ENCODE measurements at regions not wholly inside any gene's neighbourhood (a gene's known extent, or its start where the extent isn't known, plus 50 kb on each side); places are given as distances from the start of the nearest gene placed in this dataset.

DNA sequence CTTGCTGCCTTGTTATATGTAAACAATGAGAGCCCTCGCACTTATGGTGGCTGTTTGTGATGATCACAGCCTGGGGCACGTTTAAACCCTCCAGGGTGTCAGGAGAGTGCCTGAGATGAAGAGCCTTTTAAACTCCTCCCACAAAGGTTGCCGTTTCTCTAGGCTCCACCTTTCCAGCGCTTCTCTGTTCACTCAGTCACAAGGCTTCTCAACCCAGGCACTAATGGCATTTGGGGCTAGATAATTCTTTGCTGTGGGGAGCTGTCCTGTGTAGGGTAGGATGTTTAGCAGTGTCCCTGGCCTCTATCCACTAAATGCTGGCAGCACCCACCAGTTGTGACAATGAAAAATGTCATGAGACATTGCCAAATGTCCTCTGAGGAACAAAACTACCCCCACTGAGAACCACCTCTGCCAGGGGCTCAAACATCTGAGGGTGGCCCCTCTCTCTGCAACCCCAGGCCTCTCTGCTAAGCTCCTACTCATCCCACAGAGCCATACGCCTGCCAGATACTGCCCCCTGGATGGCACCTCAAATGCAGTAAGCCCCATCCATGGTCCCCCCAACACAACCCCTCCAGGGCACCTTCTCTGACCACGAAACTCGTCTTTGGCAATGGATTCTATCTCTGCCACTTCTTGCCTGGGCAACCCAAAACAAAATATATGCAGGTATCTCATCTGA is 144.3 kb upstream of the ZMIZ1 start:
- no peak overlapping the region for H3K4me3 ChIP-seq (ENCODE audit: low read depth in 1 of 2, low read length in 2 of 2)
- peaks cover 5% of the 10 kb centered on the region for H3K4me1 ChIP-seq (ENCODE audit: insufficient read depth, low read length)
- H3K27me3 ChIP-seq (ENCODE audit: control insufficient read depth in 1 of 2, insufficient read depth in 2 of 2, low read length in 2 of 2), result no peaks in the 10 kb centered on the region
- no peaks in the 10 kb centered on the region for H3K9me3 ChIP-seq (ENCODE audit: low read length)
- H3K9ac ChIP-seq (ENCODE audit: low read length), result no peak overlapping the region
- H3K27ac ChIP-seq (ENCODE audit: low read depth, low read length), result no peak overlapping the region
- no peaks in the 10 kb centered on the region for H3K36me3 ChIP-seq (ENCODE audit: insufficient read depth, low read length)

DNA sequence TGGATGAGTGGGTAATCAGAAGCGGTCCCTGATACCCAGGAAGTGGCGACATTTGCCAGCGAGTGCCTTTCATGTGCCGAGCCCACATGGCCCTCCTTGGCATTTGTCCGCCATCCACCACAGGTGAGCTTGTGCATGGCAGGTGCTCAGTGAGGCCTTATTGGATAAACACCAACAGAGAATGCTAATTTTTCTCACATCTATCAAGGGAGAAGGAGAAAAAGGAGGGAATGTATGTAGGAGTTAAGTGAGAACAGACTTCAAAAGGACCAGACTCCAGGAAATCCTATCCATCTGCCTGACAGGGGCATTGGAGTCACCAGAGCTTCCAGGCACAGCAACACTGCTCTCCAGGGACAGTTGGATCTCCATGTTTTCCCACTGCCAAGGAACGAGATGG is 143.5 kb upstream of the ZMIZ1 start:
- H3K9me3 ChIP-seq (ENCODE audit: low read length), result no peaks in the 10 kb centered on the region
- H3K27ac ChIP-seq (ENCODE audit: low read depth, low read length), result no peak overlapping the region

DNA sequence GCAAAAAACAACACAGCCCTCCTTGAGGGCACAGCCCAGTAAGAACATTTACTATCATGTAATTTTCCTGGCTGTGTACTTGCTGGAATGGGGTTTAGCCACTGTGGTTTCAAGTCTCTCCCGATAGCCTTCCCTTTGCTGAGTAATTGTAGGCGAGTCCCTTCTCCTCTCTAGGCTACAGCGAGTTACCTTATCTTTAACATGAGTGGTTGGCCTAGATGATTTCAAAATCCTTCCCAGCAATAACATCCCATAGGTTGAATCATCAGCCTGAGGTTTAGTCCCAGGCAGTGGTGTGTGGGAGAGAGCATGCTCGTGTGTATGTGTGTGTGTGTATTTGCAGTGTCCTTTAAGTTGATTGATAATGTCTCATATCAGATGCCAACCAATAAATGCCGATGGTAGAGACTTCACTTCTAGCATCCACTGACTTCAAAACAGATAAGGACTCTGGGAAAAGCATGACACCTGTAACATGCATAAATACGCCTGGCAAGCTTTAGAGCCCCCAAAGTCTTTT is 142.9 kb upstream of the ZMIZ1 start:
- peaks cover 5% of the 10 kb centered on the region for H3K4me1 ChIP-seq (ENCODE audit: insufficient read depth, low read length)
- no peak overlapping the region for H3K27ac ChIP-seq (ENCODE audit: low read depth, low read length)
- H3K9ac ChIP-seq (ENCODE audit: low read length), result no peak overlapping the region

More for the DNA sequence above, 143.5 kb upstream of the ZMIZ1 start:
- Histone ChIP-seq H3K36me3 (ENCODE audit: insufficient read depth, low read length) (no peaks in the 10 kb centered on the region), H3K27me3 (ENCODE audit: control insufficient read depth in 1 of 2, insufficient read depth in 2 of 2, low read length in 2 of 2) (no peaks in the 10 kb centered on the region), H3K9ac (ENCODE audit: low read length) (no peak overlapping the region), H3K4me1 (ENCODE audit: insufficient read depth, low read length) (peaks cover 5% of the 10 kb centered on the region), H3K4me3 (ENCODE audit: low read depth in 1 of 2, low read length in 2 of 2) (no peak overlapping the region)

DNA sequence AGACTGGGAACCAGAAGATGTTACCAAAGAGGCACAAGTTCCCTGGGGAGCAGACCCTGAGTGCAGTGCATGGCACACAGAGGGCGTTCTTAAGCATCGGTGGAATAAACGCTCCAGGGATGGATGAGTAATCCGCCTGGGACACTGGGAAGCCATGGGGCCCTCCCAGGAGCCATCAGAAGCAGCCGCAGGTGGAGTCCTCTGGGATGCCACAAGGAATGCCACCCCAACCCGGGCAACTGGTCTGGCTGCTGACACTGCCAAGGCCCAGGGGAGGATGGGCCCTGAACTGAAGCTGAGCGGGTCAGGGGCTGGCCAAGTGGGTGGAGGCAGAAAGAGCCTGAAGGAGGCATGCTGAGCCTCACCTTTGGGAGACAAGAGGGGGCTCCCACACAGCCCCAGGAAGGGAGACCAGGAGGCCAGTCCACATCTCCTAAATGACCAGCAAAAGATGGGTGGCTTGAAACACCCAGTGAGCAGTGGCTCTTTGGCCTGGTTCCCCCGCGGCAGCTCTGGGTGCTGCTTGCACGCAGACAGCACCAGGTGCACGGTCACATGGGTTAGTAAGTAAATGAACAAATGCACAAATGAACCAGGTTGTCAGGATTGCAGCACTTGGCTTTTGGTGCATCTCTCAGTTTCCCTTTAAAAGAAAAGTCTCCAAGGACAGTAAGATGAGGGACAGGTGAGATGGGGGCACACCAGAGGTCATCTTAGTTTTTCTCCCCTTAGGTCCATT is 141.3 kb upstream of the ZMIZ1 start:
- Histone ChIP-seq H3K27me3 (ENCODE audit: control insufficient read depth in 1 of 2, insufficient read depth in 2 of 2, low read length in 2 of 2) (no peaks in the 10 kb centered on the region), H3K27ac (ENCODE audit: low read depth, low read length) (no peak overlapping the region), H3K9me3 (ENCODE audit: low read length) (no peaks in the 10 kb centered on the region), H3K4me1 (ENCODE audit: insufficient read depth, low read length) (peaks cover 5% of the 10 kb centered on the region), H3K4me3 (ENCODE audit: low read depth in 1 of 2, low read length in 2 of 2) (no peak overlapping the region), H3K9ac (ENCODE audit: low read length) (no peak overlapping the region), H3K36me3 (ENCODE audit: insufficient read depth, low read length) (no peaks in the 10 kb centered on the region)

More for the DNA sequence above, 142.9 kb upstream of the ZMIZ1 start:
- Histone ChIP-seq H3K4me3 (ENCODE audit: low read depth in 1 of 2, low read length in 2 of 2) (no peak overlapping the region), H3K9me3 (ENCODE audit: low read length) (no peaks in the 10 kb centered on the region), H3K36me3 (ENCODE audit: insufficient read depth, low read length) (no peaks in the 10 kb centered on the region), H3K27me3 (ENCODE audit: control insufficient read depth in 1 of 2, insufficient read depth in 2 of 2, low read length in 2 of 2) (no peaks in the 10 kb centered on the region)

DNA sequence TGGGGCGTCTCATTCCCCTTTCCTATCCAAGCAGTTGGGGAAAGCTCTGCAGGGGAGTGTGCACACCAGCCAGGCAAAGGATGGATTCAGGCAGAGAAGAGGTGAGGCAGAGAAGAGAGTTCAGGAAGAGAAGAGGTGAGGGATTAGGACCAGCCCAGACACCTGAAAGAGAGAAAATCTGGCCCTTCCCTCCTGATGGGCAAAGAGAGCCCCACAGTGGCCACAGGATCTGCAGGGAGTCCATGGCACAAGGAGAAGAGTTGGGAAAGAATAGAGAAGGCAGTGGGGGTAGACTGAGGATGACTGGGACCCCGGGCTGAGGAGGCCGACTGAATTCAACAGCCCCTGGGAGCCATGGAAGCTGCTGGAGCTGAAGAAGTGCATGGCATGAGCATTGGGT is 140.4 kb upstream of the ZMIZ1 start:
- Histone ChIP-seq H3K27ac (ENCODE audit: low read depth, low read length) (no peak overlapping the region), H3K36me3 (ENCODE audit: insufficient read depth, low read length) (no peaks in the 10 kb centered on the region), H3K9ac (ENCODE audit: low read length) (no peak overlapping the region), H3K27me3 (ENCODE audit: control insufficient read depth in 1 of 2, insufficient read depth in 2 of 2, low read length in 2 of 2) (no peaks in the 10 kb centered on the region), H3K9me3 (ENCODE audit: low read length) (no peaks in the 10 kb centered on the region), H3K4me1 (ENCODE audit: insufficient read depth, low read length) (peaks cover 5% of the 10 kb centered on the region), H3K4me3 (ENCODE audit: low read depth in 1 of 2, low read length in 2 of 2) (no peak overlapping the region)

DNA sequence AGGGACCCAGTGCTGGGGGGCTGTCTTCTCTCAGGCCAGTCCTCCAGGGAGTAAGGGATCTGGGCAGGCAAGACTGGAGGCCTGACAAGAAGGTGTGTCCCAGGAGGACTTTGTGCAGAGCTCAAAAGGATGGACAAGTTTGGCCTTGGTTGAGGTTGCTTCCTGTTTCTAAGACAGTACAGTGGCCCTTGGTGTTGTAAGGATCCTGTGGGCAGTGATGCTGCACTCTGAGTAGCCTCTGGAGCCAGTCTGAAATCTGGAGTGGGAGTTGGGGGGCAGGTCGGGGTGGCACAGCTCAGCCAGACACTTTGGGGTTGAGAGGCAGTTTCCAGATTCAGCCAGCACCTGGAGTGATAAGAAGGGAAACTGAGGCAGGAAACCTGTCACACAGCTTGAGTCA is 139.2 kb upstream of the ZMIZ1 start:
- Histone ChIP-seq H3K36me3 (ENCODE audit: insufficient read depth, low read length) (no peaks in the 10 kb centered on the region), H3K4me1 (ENCODE audit: insufficient read depth, low read length) (no peaks in the 10 kb centered on the region)

DNA sequence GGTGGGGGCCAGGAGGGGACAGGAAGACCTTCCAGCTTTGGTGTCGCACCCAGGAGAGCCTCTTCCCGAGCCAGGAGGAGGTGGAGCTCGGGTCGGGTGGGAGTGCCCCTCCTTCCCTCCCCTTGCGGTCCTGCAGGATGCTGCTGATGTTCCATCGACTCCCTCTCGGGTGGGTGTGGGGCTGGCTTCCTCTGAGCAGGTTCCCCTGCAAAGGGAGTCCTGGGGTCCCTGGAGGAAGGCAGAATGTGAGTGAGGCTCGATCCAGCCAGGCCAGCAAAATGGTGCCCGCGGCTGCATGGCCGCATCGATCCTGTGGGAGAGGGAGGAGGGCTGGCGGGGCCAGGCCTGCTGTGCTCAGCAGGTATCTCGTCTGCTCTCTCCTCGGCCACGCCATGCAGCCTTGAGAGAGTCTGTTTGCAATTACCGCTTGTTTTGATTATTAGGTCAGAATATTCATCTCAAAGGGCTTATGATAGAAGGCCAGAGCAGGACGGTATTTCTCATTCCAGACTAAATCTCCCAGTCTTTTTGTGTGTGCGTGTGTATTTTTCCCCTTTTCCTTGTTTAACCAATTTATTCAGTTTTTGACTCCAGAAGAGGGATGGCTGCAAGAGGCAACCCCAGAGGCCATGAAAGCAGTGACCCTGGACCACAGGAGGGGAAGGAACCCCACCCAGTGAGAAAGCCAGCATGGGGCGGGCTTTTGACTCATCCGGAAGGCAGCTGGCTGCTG is 137.3 kb upstream of the ZMIZ1 start:
- Histone ChIP-seq H3K9ac (ENCODE audit: low read length) (no peak overlapping the region), H3K27me3 (ENCODE audit: control insufficient read depth in 1 of 2, insufficient read depth in 2 of 2, low read length in 2 of 2) (no peaks in the 10 kb centered on the region), H3K36me3 (ENCODE audit: insufficient read depth, low read length) (no peaks in the 10 kb centered on the region), H3K4me1 (ENCODE audit: insufficient read depth, low read length) (no peaks in the 10 kb centered on the region), H3K27ac (ENCODE audit: low read depth, low read length) (no peak overlapping the region), H3K9me3 (ENCODE audit: low read length) (no peaks in the 10 kb centered on the region), H3K4me3 (ENCODE audit: low read depth in 1 of 2, low read length in 2 of 2) (no peak overlapping the region)

More for the DNA sequence above, 139.2 kb upstream of the ZMIZ1 start:
- Histone ChIP-seq H3K27ac (ENCODE audit: low read depth, low read length) (no peak overlapping the region), H3K27me3 (ENCODE audit: control insufficient read depth in 1 of 2, insufficient read depth in 2 of 2, low read length in 2 of 2) (no peaks in the 10 kb centered on the region), H3K4me3 (ENCODE audit: low read depth in 1 of 2, low read length in 2 of 2) (no peak overlapping the region), H3K9ac (ENCODE audit: low read length) (no peak overlapping the region), H3K9me3 (ENCODE audit: low read length) (no peaks in the 10 kb centered on the region)

DNA sequence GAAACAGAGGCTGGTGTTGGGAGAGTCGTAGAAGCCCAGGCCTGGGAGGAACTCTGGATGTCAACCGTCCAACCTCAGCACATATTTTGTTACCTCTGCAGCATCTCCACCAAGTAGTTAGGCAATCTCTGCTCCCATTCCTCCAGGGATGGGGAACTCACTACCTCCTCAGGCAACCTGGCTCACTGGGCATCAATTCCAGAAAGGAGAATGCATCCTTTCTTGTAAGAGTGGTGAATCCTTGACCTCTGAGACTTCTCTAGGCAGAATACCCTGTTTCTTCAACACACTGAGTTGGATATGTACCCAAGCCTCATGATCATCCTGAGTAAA is 136.7 kb upstream of the ZMIZ1 start:
- no peaks in the 10 kb centered on the region for H3K36me3 ChIP-seq (ENCODE audit: insufficient read depth, low read length)
- H3K4me3 ChIP-seq (ENCODE audit: low read depth in 1 of 2, low read length in 2 of 2), result no peak overlapping the region
- no peaks in the 10 kb centered on the region for H3K27me3 ChIP-seq (ENCODE audit: control insufficient read depth in 1 of 2, insufficient read depth in 2 of 2, low read length in 2 of 2)
- H3K9me3 ChIP-seq (ENCODE audit: low read length), result no peaks in the 10 kb centered on the region
- H3K27ac ChIP-seq (ENCODE audit: low read depth, low read length), result no peak overlapping the region
- H3K9ac ChIP-seq (ENCODE audit: low read length), result no peak overlapping the region
- no peaks in the 10 kb centered on the region for H3K4me1 ChIP-seq (ENCODE audit: insufficient read depth, low read length)

DNA sequence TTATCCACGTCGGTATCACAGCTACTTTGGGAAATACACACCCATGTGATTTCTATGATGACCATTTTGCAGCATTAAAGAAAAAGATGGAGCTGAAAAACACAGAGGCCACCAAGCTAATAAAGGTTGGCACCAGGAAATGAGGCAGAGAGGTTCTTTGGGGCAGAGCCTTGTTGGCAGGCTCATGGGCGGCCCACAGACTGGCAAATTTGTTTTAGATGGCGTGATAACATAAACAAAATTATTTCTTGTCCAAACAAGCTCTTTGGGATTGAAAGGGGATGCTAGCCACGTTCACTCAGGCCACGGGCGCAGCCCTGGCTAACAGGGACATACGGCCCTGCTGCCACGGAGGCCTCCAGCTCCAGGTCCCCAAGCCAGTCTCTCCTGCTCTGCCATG is 135.9 kb upstream of the ZMIZ1 start:
- H3K27ac ChIP-seq (ENCODE audit: low read depth, low read length), result no peak overlapping the region
- no peaks in the 10 kb centered on the region for H3K27me3 ChIP-seq (ENCODE audit: control insufficient read depth in 1 of 2, insufficient read depth in 2 of 2, low read length in 2 of 2)
- H3K9ac ChIP-seq (ENCODE audit: low read length), result no peak overlapping the region
- no peak overlapping the region for H3K4me3 ChIP-seq (ENCODE audit: low read depth in 1 of 2, low read length in 2 of 2)
- no peaks in the 10 kb centered on the region for H3K36me3 ChIP-seq (ENCODE audit: insufficient read depth, low read length)
- H3K9me3 ChIP-seq (ENCODE audit: low read length), result no peaks in the 10 kb centered on the region
- H3K4me1 ChIP-seq (ENCODE audit: insufficient read depth, low read length), result no peaks in the 10 kb centered on the region

DNA sequence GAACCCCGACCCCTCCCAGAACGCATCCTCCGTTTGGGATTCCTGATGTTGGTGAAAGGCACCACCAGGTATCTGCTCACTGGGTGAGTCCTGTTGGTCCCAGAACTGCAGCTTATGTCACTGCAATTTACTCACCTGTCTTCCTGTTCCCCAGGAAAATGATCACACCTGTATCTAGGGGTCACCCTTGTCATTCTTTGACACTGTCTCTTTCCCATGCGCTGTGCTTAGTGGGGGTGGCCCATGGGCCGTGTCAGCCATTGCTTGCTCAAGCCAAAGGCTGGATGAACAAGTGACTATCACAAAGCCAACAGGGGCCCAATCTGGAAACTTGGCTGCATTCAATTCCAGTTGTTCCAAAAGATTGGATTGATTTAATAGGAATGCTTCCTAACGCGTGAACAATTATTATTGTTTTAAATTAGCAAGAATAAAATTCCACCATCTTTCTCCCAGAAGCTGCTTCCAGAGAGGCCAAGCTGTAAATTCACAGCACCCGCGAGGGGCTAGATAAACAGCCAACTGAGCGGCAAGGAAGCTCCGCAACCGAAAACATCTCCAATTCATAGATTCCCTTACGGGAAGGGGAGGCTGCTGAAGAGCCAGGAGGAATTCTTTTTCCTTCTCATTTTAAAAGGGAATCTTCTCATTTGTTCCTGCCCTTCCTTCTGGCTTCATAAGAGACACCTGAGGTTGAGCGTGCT is 134.8 kb upstream of the ZMIZ1 start:
- Histone ChIP-seq H3K9me3 (ENCODE audit: low read length) (no peaks in the 10 kb centered on the region), H3K36me3 (ENCODE audit: insufficient read depth, low read length) (no peaks in the 10 kb centered on the region), H3K27ac (ENCODE audit: low read depth, low read length) (no peak overlapping the region), H3K4me3 (ENCODE audit: low read depth in 1 of 2, low read length in 2 of 2) (no peak overlapping the region), H3K27me3 (ENCODE audit: control insufficient read depth in 1 of 2, insufficient read depth in 2 of 2, low read length in 2 of 2) (no peaks in the 10 kb centered on the region), H3K9ac (ENCODE audit: low read length) (no peak overlapping the region), H3K4me1 (ENCODE audit: insufficient read depth, low read length) (no peaks in the 10 kb centered on the region)

DNA sequence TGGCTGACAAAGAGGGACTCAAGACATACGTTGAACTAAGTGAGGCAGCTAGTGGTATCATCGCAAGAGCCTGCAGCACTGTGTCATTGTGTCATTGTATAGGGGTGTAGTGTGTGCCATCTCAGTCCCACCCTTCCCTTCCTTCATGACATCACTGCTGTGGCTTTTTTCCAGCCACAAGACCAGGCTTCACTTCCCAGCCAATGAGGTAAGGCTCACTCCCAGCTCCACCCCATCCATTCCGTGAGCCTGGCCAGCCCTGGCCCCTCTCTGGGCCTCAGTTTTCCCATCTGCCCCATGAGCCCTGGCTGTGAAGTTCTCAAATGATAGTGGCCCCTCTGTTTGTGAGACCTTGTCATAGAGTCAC is 134.3 kb upstream of the ZMIZ1 start:
- Histone ChIP-seq H3K9me3 (ENCODE audit: low read length) (no peaks in the 10 kb centered on the region), H3K36me3 (ENCODE audit: insufficient read depth, low read length) (no peaks in the 10 kb centered on the region), H3K27ac (ENCODE audit: low read depth, low read length) (no peak overlapping the region), H3K27me3 (ENCODE audit: control insufficient read depth in 1 of 2, insufficient read depth in 2 of 2, low read length in 2 of 2) (no peaks in the 10 kb centered on the region), H3K4me1 (ENCODE audit: insufficient read depth, low read length) (no peaks in the 10 kb centered on the region), H3K4me3 (ENCODE audit: low read depth in 1 of 2, low read length in 2 of 2) (no peak overlapping the region), H3K9ac (ENCODE audit: low read length) (no peak overlapping the region)
